GM10266 (cell line): ENCODE measurements at regions not wholly inside any gene's neighbourhood (a gene's known extent, or its start where the extent isn't known, plus 50 kb on each side); places are given as distances from the start of the nearest gene placed in this dataset.
"Not testable (repeated sequence)": the region's sequence is repeated elsewhere in the genome, so short reads cannot be mapped to it uniquely, and the experiment has no call there.

Source experiments
- DNase-seq: peaks from one replicate; pipeline ENCODE4 v3.0.0; 2012; ENCODE audit errors: extremely low spot score
- TF ChIP-seq, protein P1 (sequence below): IDR thresholded peaks from 2 replicates; pipeline ENCODE4 v1.5.1; 2012; ENCODE audit warnings: mild to moderate bottlenecking, low read depth; ENCODE audit not compliant: control insufficient read depth, insufficient read depth; ENCODE audit errors: missing control alignments

- no peak for DNase-seq
- TF ChIP-seq, protein P1, sequence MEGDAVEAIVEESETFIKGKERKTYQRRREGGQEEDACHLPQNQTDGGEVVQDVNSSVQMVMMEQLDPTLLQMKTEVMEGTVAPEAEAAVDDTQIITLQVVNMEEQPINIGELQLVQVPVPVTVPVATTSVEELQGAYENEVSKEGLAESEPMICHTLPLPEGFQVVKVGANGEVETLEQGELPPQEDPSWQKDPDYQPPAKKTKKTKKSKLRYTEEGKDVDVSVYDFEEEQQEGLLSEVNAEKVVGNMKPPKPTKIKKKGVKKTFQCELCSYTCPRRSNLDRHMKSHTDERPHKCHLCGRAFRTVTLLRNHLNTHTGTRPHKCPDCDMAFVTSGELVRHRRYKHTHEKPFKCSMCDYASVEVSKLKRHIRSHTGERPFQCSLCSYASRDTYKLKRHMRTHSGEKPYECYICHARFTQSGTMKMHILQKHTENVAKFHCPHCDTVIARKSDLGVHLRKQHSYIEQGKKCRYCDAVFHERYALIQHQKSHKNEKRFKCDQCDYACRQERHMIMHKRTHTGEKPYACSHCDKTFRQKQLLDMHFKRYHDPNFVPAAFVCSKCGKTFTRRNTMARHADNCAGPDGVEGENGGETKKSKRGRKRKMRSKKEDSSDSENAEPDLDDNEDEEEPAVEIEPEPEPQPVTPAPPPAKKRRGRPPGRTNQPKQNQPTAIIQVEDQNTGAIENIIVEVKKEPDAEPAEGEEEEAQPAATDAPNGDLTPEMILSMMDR: no peak
These were observed 107.8 kb upstream of the BCL6 start for GRCh38 chr3:187852842-187853730.

DNA sequence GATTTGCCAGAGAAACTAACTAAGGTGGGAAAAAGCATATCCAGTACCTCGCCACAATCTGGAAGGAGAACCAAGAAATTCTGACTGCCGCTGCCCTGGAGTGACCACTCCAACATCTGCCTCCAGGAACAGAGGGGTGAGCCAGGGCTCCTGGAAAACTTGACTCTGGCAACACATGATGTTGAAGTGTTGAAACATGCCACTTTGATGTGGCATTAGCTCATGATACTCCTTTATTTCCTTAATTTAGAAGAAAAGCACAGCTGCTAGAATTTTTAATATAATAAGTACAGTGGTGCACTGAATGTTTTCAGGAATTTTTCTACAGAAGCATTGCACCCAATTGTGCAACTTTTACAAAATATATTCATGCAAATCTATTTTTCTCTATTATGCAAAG, 109.9 kb upstream of the BCL6 start:
- TF ChIP-seq, protein P1: no peak
- no peak for DNase-seq

- TF ChIP-seq, protein P1: no peak
- DNase-seq: no peak
These were observed 111.3 kb upstream of the BCL6 start for GRCh38 chr3:187856555-187856954.

- TF ChIP-seq, protein P1: no peak
- DNase-seq: no peak
These were observed 112.8 kb upstream of the BCL6 start for GRCh38 chr3:187858041-187858440.

DNA sequence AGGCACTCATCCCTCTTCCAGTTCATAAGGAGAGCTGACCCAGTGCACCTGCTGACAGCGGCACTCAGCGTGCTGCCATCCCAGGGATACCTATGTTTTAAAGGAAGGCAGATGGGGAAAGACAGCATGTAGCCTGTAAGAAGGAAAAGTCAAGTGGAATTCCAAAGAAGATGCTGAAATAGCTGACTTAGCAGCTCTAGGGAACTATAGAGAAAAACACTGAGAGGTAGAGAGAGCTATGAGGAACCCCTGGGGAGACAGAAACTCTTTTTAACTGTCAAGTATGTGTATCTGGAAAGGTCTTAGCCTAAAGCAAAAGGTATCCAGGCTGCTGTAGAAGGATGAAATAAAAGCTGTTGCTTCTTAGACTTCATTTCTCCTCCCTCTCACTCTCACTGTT, 113.4 kb upstream of the BCL6 start:
- no peak for DNase-seq
- TF ChIP-seq, protein P1: no peak

DNA sequence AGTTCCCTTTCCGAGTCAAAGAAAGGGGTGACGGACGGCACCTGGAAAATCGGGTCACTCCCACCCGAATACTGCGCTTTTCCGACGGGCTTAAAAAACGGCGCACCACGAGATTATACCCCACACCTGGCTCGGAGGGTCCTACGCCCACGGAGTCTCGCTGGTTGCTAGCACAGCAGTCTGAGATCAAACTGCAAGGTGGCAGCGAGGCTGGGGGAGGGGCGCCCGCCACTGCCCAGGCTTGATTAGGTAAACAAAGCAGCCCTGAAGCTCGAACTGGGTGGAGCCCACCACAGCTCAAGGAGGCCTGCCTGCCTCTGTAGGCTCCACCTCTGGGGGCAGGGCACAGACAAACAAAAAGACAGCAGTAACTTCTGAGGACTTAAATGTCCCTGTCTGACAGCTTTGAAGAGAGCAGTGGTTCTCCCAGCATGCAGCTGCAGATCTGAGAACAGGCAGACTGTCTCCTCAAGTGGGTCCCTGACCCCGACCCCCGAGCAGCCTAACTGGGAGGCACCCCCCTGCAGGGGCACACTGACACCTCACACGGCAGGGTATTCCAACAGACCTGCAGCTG, 117.5 kb upstream of the BCL6 start:
- not testable (repeated sequence) for DNase-seq

- no peak for DNase-seq
- TF ChIP-seq, protein P1: no peak
These were observed 125.3 kb upstream of the BCL6 start for GRCh38 chr3:187870360-187871203.
